ENCODE measurements at regions not wholly inside any gene's neighbourhood (a gene's known extent, or its start where the extent isn't known, plus 50 kb on each side); places are given as distances from the start of the nearest gene placed in this dataset.

DNA sequence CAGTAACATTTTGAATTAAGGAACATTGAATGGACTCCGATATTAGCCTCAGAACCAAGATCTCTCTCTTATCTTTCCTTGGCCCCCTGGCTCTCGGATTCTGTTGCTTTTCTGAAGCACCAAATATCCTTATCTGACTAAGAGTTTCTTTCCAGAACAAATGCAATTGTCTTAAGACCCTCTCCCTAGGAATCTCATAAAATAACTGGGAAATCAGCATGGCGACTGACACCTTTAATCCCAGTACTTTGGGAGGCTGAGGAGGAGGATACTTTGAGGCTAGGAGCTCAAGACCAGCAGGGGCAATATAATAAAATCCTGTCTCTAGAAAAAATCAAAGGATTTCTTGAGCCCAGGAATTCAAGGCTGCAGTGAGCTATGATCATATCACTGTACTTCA lies 984.5 kb downstream of the HACE1 start:
- Histone ChIP-seq H3K4me1 (no peaks in the 10 kb centered on the region), H3K27ac (no peak overlapping the region), H3K9me3 (no peaks in the 10 kb centered on the region), H3K27me3 (no peaks in the 10 kb centered on the region), H3K4me3 (no peak overlapping the region), H3K36me3 (no peaks in the 10 kb centered on the region)
- WGBS: 92% methylated on average over 3 of the region's 3 CpGs
- DNase-seq (ENCODE audit: low spot score in 2 of 2): no peak
- TF ChIP-seq POLR2AphosphoS5 (IDR thresholded peaks at IDR 0.05) (no peak), EP300 (IDR thresholded peaks at IDR 0.05) (no peak), POLR2A (IDR thresholded peaks at IDR 0.05) (no peak)
- TF ChIP-seq, protein P1, sequence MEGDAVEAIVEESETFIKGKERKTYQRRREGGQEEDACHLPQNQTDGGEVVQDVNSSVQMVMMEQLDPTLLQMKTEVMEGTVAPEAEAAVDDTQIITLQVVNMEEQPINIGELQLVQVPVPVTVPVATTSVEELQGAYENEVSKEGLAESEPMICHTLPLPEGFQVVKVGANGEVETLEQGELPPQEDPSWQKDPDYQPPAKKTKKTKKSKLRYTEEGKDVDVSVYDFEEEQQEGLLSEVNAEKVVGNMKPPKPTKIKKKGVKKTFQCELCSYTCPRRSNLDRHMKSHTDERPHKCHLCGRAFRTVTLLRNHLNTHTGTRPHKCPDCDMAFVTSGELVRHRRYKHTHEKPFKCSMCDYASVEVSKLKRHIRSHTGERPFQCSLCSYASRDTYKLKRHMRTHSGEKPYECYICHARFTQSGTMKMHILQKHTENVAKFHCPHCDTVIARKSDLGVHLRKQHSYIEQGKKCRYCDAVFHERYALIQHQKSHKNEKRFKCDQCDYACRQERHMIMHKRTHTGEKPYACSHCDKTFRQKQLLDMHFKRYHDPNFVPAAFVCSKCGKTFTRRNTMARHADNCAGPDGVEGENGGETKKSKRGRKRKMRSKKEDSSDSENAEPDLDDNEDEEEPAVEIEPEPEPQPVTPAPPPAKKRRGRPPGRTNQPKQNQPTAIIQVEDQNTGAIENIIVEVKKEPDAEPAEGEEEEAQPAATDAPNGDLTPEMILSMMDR (IDR thresholded peaks at IDR 0.05): no peak

- H3K9me3 ChIP-seq: no peaks in the 10 kb centered on the region
- no peak for DNase-seq (ENCODE audit: low spot score in 2 of 2)
- H3K36me3 ChIP-seq: no peaks in the 10 kb centered on the region
- no peaks in the 10 kb centered on the region for H3K27me3 ChIP-seq
- H3K27ac ChIP-seq: no peak overlapping the region
- TF ChIP-seq, protein P1 (IDR thresholded peaks at IDR 0.05): no peak
- TF ChIP-seq EP300 (IDR thresholded peaks at IDR 0.05) (no peak), POLR2A (IDR thresholded peaks at IDR 0.05) (no peak), POLR2AphosphoS5 (IDR thresholded peaks at IDR 0.05) (no peak)
- no peaks in the 10 kb centered on the region for H3K4me1 ChIP-seq
- WGBS: 69% methylated on average over 3 of the region's 3 CpGs
- no peak overlapping the region for H3K4me3 ChIP-seq
Observed at GRCh38 chr6:103874575-103874974, 985.1 kb downstream of the HACE1 start.

- Histone ChIP-seq H3K9me3 (no peaks in the 10 kb centered on the region), H3K4me1 (no peaks in the 10 kb centered on the region), H3K4me3 (no peak overlapping the region), H3K36me3 (no peaks in the 10 kb centered on the region), H3K27me3 (no peaks in the 10 kb centered on the region), H3K27ac (no peak overlapping the region)
- no peak for DNase-seq (ENCODE audit: low spot score in 2 of 2)
- TF ChIP-seq, protein P1 (IDR thresholded peaks at IDR 0.05): no peak
- TF ChIP-seq POLR2A (IDR thresholded peaks at IDR 0.05): no peak
- TF ChIP-seq EP300 (IDR thresholded peaks at IDR 0.05): no peak
- TF ChIP-seq POLR2AphosphoS5 (IDR thresholded peaks at IDR 0.05): no peak
Observed at GRCh38 chr6:103872678-103873077, 987.0 kb downstream of the HACE1 start.

- TF ChIP-seq EP300 (IDR thresholded peaks at IDR 0.05): no peak
- TF ChIP-seq, protein P1 (IDR thresholded peaks at IDR 0.05): no peak
- TF ChIP-seq POLR2A (IDR thresholded peaks at IDR 0.05): no peak
- no peak for TF ChIP-seq POLR2AphosphoS5 (IDR thresholded peaks at IDR 0.05)
- Histone ChIP-seq H3K4me3 (no peak overlapping the region), H3K27ac (no peak overlapping the region), H3K36me3 (no peaks in the 10 kb centered on the region), H3K9me3 (no peaks in the 10 kb centered on the region), H3K27me3 (no peaks in the 10 kb centered on the region), H3K4me1 (no peaks in the 10 kb centered on the region)
- DNase-seq (ENCODE audit: low spot score in 2 of 2): no peak
- WGBS: 45% methylated on average over 2 of the region's 2 CpGs
Observed at GRCh38 chr6:103872233-103872632, 987.5 kb downstream of the HACE1 start.

DNA sequence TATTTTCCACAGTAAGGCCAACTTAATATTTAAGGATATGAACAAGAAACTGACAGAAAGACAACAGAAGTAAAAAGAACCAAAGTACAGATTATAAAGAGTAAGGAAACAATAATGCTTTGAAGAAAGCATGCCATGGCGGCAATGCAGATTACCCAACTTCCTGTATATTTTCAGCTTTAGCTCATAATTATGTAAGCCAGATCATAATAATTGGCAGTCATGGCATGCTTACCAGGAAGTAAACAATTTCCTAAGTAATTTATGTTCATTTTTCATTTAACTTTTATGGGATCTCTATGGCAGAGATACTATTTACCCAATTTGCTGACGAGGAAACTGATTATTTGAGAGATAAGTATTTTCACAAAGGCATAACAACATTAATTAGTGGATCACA lies 988.7 kb downstream of the HACE1 start:
- no peaks in the 10 kb centered on the region for H3K27me3 ChIP-seq
- WGBS: 57% methylated on average over 2 of the region's 2 CpGs
- H3K4me3 ChIP-seq: no peak overlapping the region
- H3K9me3 ChIP-seq: no peaks in the 10 kb centered on the region
- H3K36me3 ChIP-seq: no peaks in the 10 kb centered on the region
- no peaks in the 10 kb centered on the region for H3K4me1 ChIP-seq
- no peak for DNase-seq (ENCODE audit: low spot score in 2 of 2)
- H3K27ac ChIP-seq: no peak overlapping the region
- TF ChIP-seq, protein P1 (IDR thresholded peaks at IDR 0.05): no peak
- no peak for TF ChIP-seq POLR2AphosphoS5 (IDR thresholded peaks at IDR 0.05)
- TF ChIP-seq EP300 (IDR thresholded peaks at IDR 0.05): no peak
- TF ChIP-seq POLR2A (IDR thresholded peaks at IDR 0.05): no peak
